T47D (cell line): ENCODE measurements at regions not wholly inside any gene's neighbourhood (a gene's known extent, or its start where the extent isn't known, plus 50 kb on each side); places are given as distances from the start of the nearest gene placed in this dataset.

Experiments used
- DNase-seq, 2 experiments: peaks; one replicate each; pipeline versions ENCODE4 v3.0.0 to v3.0.0-alpha.2; 2011 to 2012; ENCODE audit warnings: low read depth in 1 of 2, low spot score in 1 of 2
- JUND ChIP-seq: IDR thresholded peaks from 2 replicates; pipeline ENCODE4 v1.6.1; 2012; ENCODE audit warnings: low read depth
- in situ Hi-C: cut with HindIII; loops from 2 replicates; pipeline ENCODE4 v1.10.0; 2016; ENCODE audit warnings: low sequenced_read_pairs, low pct_unique_long_range_greater_than_20kb

DNA sequence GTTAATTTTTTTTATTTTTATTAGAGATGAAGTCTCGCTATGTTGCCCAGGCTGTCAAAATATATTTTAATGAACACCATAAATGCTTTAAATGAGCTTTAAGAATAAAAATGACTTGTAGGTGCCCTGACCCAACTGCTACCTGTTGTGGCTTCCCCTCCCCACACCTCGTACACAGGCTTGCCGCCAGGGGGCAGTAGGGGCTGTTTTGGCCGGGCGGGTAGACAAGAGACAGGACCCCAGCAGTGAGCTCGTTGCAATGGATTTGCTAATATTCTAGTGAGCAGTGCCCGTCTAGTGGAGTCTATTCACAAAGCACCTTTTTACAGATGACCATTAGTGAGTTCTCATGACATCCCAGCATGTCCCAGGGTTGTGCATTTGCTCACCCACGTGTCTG is 418.1 kb downstream of the OCA2 start:
- no peak for TF ChIP-seq JUND
- in situ Hi-C loops = no loop called here
- no peak for DNase-seq

- DNase-seq = no peak
- in situ Hi-C loops = no loop called here
- TF ChIP-seq JUND = no peak
Measured at GRCh38 chr15:27679731-27680471, 419.2 kb downstream of the OCA2 start.

GRCh38 chr15:27679203-27679602 is 419.9 kb downstream of the OCA2 start:
- no peak for TF ChIP-seq JUND
- in situ Hi-C loops = no loop called here

GRCh38 chr15:27677951-27678350 is 421.2 kb downstream of the OCA2 start:
- no peak for DNase-seq
- no peak for TF ChIP-seq JUND
- in situ Hi-C loops = no loop called here

More at GRCh38 chr15:27679203-27679602, 419.9 kb downstream of the OCA2 start:
- no peak for DNase-seq

DNA sequence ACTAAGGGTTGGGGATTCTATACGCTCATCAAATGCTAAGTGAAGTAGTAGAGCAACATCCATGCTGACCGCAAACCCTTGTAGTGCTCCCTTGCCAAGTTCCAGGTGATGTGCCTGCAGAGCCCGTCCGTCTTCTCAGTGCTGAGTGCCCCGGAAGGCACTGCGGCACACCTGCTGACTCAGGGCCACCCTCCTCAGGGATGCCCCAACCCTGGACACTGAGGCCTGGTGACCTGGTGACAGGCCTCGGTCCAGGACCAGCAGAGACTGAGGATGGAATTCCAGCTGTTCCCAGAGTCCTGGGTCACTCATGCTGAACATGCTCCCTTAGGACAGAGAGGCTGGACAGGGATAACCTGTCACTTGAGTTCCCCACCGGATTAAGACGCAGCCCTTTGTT is 422.5 kb downstream of the OCA2 start:
- no peak for DNase-seq
- no peak for TF ChIP-seq JUND
- in situ Hi-C loops = no loop called here

- no peak for DNase-seq
- in situ Hi-C loops = no loop called here
- no peak for TF ChIP-seq JUND
Measured at GRCh38 chr15:27675571-27675970, 423.5 kb downstream of the OCA2 start.

GRCh38 chr15:27674826-27675225 is 424.3 kb downstream of the OCA2 start:
- no peak for DNase-seq
- TF ChIP-seq JUND = no peak
- in situ Hi-C loops = no loop called here

- in situ Hi-C loops = no loop called here
- no peak for TF ChIP-seq JUND
- DNase-seq = no peak
Measured at GRCh38 chr15:27673766-27674445, 425.2 kb downstream of the OCA2 start.

DNA sequence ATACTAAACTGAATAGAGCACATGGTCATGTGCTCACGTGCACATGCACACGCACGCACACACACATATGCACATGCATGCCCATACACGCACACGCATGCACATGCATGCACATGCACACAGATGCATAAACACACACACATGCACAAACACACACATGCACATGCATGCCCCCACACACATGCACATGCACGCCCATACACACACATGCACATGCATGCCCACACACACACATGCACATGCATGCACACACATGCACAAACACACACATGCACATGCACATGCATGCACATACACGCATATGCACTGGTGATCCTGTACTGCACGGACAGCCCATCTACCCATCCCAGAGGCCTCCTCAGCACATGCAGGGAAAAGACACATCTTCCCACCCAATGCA is 426.6 kb downstream of the OCA2 start:
- TF ChIP-seq JUND = no peak
- no peak for DNase-seq
- in situ Hi-C loops = no loop called here

GRCh38 chr15:27671819-27672437 is 427.2 kb downstream of the OCA2 start:
- TF ChIP-seq JUND = no peak
- in situ Hi-C loops = no loop called here
- DNase-seq = no peak

- DNase-seq = no peak
- in situ Hi-C loops = no loop called here
- no peak for TF ChIP-seq JUND
Measured at GRCh38 chr15:27670486-27671209, 428.5 kb downstream of the OCA2 start.

- in situ Hi-C loops = no loop called here
- no peak for TF ChIP-seq JUND
- no peak for DNase-seq
Measured at GRCh38 chr15:27669641-27670040, 429.5 kb downstream of the OCA2 start.
